ENCODE measurements at regions not wholly inside any gene's neighbourhood (a gene's known extent, or its start where the extent isn't known, plus 50 kb on each side); places are given as distances from the start of the nearest gene placed in this dataset.
"Not testable (repeated sequence)": the region's sequence is repeated elsewhere in the genome, so short reads cannot be mapped to it uniquely, and the experiment has no call there.

DNA sequence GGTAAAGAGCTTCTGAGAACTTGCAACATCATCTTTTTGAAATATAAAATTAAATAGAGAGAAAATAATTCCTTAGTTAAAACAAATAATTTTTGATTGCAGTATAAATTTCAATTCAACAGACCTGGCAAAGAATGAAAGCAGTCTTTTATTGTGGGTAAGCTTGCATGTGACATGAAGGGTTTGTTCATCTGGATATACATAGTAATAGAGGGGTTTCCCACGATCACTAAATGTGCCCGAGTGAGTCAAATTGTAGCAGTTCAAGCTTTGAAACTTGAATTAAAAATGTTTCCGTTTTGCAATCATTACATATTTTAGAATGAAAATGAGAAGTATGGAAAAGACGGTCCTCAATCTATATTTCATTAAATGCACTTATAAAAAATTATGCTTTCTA is 658.4 kb upstream of the MBL2 start:
- DNase-seq (ENCODE audit: low spot score), result no peak

DNA sequence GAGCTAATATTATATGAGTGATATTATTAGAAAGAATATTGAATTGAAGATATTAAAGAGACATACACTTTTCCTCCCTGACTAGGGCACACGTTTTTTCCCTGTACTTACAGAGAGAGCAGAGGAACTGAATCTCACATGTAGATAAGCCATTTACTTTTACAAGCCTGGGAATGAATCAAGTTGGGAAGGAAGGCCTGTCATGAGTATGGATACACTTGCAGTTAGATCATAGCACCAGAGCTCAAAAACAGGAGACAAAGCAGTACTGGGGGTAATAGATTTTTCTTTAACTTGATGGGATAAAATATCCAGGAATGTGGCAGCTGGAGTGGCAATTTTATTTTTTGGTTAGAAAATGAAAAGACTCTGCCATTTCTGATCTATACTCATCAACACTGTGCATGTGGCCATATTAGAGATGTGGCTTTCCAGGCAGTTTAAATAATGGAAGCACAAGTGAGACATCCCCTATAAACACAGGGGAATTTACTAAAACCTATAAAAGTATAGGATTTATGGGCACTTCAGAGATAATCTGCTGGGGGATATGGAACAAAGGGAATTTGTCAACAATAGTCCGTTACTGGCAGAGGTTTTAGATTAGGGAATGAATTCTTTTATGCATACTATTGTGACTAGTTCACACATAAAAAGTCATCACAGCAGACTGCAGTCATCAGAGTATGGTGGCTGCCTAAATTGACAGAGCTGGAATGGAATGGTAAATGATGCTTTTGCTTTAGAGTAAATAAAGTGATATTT is 657.7 kb upstream of the MBL2 start:
- DNase-seq (ENCODE audit: low spot score), result no peak

- DNase-seq (ENCODE audit: low spot score), result no peak
Observed at GRCh38 chr10:53422223-53422888, 649.8 kb upstream of the MBL2 start.

DNA sequence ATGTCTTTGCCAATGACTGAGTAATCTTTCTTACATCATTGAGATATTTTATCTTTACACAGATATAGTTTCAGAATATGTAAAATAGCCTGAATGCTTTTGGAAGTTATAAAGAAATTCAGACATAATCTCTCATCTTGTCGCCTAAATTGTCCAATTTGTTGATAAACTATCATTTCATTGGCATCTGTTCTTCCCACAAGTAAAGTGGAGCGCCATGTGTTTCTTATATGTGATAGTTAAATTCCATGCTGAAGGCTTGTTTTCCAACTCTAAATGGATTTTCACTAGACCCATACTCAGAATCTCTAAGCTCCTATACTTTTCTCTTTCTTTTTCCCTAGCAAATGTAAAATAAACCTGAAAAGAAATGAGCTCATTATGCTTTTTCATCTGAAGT is 640.1 kb upstream of the MBL2 start:
- DNase-seq (ENCODE audit: low spot score), result no peak

DNA sequence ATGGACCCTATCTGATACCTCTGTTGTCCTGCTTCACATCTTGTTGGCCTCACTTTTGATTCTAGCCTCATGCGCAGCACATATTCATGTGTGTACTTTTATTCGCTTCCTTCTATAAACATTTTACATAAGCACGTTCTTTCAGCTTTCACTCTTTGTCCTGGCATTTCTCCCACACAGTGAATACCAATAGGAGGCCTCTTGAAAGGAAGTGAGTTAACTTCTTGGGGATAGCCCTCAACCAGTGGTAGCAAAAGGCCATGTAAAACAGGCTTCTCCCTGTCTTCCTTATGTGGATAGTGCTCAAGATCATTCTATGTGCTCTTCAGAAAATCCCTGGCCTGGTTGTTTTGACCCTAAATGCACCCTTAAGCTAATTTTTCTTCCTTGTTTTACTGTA is 633.9 kb upstream of the MBL2 start:
- DNase-seq (ENCODE audit: low spot score), result no peak

- DNase-seq (ENCODE audit: low spot score), result no peak
Observed at GRCh38 chr10:53403688-53404087, 631.1 kb upstream of the MBL2 start.

- DNase-seq (ENCODE audit: low spot score), result no peak
Observed at GRCh38 chr10:53402594-53402993, 630.0 kb upstream of the MBL2 start.

GRCh38 chr10:53401536-53401935 is 629.0 kb upstream of the MBL2 start:
- no peak for DNase-seq (ENCODE audit: low spot score)

- DNase-seq (ENCODE audit: low spot score), result no peak
Observed at GRCh38 chr10:53396876-53397275, 624.3 kb upstream of the MBL2 start.

- no peak for DNase-seq (ENCODE audit: low spot score)
Observed at GRCh38 chr10:53395449-53395848, 622.9 kb upstream of the MBL2 start.

DNA sequence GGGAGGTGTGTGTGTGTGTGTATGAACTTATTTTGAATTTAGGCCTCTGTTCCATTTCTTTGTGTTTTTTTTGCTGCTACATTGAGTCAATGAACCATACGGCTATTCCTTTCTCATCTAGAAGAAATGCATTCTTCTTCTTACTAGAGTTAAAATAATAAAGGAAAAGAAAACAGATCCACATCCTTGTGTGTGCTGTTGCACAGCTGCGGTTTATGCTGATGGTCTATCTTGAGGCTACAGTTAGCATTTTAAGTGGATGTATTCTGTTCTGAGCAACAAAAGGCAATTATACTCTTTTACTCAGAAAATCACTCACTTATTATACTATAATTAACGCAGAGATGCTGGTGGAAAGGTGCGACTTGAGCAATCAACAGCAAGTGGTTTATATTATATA is 615.0 kb upstream of the MBL2 start:
- no peak for DNase-seq (ENCODE audit: low spot score)

- DNase-seq (ENCODE audit: low spot score), result no peak
Observed at GRCh38 chr10:53382543-53382942, 610.0 kb upstream of the MBL2 start.

- DNase-seq (ENCODE audit: low spot score), result no peak
Observed at GRCh38 chr10:53379956-53380355, 607.4 kb upstream of the MBL2 start.

GRCh38 chr10:53370347-53370746 is 597.8 kb upstream of the MBL2 start:
- DNase-seq (ENCODE audit: low spot score), result no peak

DNA sequence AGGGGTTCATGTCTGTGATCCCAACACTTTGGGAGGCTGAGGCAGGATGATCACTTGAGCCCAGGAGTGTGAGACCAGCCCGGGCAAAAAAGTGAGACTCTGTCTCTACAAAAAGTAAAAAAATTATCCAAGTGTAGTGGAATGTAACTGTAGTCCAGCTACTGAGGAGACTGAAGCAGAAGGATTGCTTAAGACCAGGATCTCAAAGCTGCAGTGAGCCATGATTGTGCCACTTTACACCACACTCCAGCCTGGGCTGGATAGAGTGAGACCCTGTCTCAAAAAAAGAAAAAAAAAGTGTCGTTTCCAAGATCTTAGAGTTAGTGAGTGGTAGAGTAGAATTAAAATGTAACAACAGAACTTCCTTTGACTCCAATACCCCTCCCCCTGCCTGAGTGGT is 589.4 kb upstream of the MBL2 start:
- DNase-seq (ENCODE audit: low spot score), result no peak

DNA sequence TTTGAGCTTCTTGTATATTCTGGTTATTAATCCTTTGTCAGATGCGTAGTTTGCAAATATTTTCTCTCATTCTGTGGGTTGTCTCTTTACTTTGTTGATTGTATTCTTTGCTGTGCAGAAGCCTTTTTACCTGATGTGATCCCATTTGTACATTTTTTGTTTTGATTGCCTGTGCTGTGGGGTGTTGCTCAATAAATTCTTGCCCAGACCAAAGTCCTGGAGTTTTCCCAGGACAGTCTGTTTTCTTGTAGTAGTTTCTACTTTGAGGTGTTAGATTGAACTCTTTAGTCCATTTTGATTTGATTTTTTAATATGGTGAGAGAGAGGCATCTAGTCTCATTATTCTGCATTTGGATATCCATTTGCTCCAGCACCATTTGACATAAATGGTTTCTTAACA is 588.7 kb upstream of the MBL2 start:
- DNase-seq (ENCODE audit: low spot score), result no peak

GRCh38 chr10:53358978-53359377 is 586.4 kb upstream of the MBL2 start:
- not testable (repeated sequence) for DNase-seq (ENCODE audit: low spot score)

DNA sequence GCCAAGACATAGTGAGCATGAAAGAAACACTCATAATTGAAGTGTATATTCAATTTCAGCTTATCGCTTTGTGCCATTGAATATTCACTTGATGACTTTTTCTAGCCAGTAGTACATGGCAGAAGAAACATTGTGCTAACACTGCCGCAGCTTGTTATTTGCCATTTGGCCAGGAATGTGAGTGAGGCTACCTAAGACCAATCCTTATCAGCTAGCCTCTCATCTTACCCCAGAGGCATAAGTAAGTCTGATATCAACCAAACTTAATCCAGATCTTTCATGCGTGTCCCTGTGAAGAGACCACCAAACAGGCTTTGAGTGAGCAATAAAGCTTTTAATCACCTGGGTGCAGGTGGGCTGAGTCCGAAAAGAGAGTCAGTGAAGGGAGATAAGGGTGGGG is 586.0 kb upstream of the MBL2 start:
- no peak for DNase-seq (ENCODE audit: low spot score)

DNA sequence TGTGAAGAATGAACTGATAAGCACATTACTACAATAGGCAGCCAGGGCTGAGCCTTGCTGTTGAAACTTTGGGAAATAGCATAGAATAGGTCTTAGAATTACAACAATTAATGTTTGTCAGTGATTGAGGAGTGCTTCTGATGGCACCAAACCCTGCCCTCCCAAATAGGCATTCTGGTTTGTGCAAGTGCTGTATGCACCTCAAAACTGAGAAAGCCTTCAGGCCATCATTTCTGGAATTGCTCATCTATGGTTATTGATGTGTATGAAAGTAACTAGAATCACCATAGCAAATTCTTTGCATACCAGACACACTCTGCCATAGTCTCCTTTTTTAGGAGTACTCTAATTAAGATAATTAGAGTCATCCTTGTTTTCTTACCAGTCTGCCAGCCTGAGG is 585.0 kb upstream of the MBL2 start:
- no peak for DNase-seq (ENCODE audit: low spot score)

DNA sequence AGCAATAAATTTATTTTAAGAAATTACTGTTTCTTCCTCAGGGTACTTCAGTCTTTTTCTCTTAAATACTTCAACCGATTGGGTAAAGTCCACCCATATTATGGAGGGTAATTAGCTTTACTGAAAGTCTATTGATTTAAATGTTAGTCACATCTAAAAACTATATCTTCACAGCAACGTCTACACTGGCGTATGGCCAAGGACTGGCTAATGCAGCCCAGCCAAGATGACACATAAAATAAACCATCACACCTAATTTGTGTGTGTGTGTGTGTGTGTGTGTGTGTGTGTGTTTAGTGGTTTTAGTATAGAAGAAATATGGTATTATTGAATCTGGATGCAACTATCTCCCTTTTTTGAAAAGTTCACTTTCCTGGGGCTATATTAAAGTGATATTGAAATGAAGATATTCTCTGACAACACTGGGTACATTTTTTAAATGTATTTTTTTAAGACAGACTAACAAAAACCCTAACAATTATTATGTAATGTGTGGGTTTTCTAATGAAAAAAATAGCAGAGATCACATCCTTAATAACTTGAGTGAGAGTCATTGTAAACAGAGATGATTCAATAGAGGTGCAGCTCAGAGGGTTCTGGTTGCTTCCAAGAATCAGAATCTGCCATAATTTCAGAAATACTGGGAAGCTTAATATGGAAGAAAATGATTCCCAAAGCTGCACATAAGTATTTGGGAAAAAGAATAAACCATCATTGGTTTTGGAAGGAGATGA is 584.2 kb upstream of the MBL2 start:
- DNase-seq (ENCODE audit: low spot score), result no peak

DNA sequence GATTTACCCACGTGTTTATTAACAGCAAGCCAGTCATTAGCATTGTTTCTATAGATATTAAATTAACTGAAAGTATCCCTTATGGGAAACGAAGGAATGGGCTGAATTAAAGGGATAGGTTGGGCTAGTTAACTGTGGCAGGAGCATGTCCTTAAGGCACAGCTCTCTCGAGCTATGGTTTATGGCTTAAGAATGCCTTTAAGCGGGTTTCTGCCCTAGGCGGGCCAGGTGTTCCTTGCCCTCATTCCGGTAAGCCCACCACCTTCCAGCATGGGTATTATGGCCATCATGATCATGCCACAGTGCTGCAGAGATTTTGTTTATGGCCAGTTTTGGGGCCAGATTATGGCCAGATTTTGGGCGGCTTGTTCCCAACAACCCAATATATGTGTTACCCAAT is 569.9 kb upstream of the MBL2 start:
- DNase-seq (ENCODE audit: low spot score), result not testable (repeated sequence)

- not testable (repeated sequence) for DNase-seq (ENCODE audit: low spot score)
Observed at GRCh38 chr10:53338199-53338598, 565.6 kb upstream of the MBL2 start.

- DNase-seq (ENCODE audit: low spot score), result not testable (repeated sequence)
Observed at GRCh38 chr10:53335803-53336422, 563.3 kb upstream of the MBL2 start.
